Fibroblast of lung (primary cell): ENCODE measurements at regions not wholly inside any gene's neighbourhood (a gene's known extent, or its start where the extent isn't known, plus 50 kb on each side); places are given as distances from the start of the nearest gene placed in this dataset.

Experiments used
- DNase-seq, 2 donors: peaks; one replicate each; pipeline versions ENCODE4 v3.0.0 to v3.0.0-alpha.2; 2010; ENCODE audit warnings: low read depth in 2 of 2
- H2AFZ ChIP-seq: 2 replicates; pipeline ENCODE4 v1.5.1; 2012; ENCODE audit warnings: low read length, control low read depth, inconsistent platforms
- H3K27ac ChIP-seq: 2 replicates; pipeline ENCODE4 v1.5.1; 2011; ENCODE audit warnings: low read length, control low read depth; ENCODE audit not compliant: insufficient read depth
- H3K27me3 ChIP-seq: 2 replicates; pipeline ENCODE4 v1.5.1; 2011; ENCODE audit warnings: mild to moderate bottlenecking, low read length; ENCODE audit not compliant: control insufficient read depth, insufficient read depth
- H3K36me3 ChIP-seq: 2 replicates; pipeline ENCODE4 v1.5.1; 2011; ENCODE audit warnings: low read length; ENCODE audit not compliant: control insufficient read depth, insufficient read depth
- H3K4me1 ChIP-seq: 2 replicates; pipeline ENCODE4 v1.5.1; 2011; ENCODE audit warnings: low read length; ENCODE audit not compliant: control insufficient read depth, insufficient read depth; ENCODE audit errors: extremely low read depth
- H3K4me2 ChIP-seq: 2 replicates; pipeline ENCODE4 v1.5.1; 2011; ENCODE audit warnings: low read length, control low read depth; ENCODE audit not compliant: insufficient read depth; ENCODE audit errors: extremely low read depth
- H3K4me3 ChIP-seq, 4 experiments: fragments of 200-600 bp in 1 of 4; sonication (generic) in 1 of 4; replicated peaks in 1 of 4; 2 replicates each; pipeline ENCODE4 v1.5.1; 2011 to 2016; ENCODE audit warnings: low read length in 4 of 4, low read depth in 3 of 4, mild to moderate bottlenecking in 3 of 4, control low read depth in 2 of 4, inconsistent platforms in 1 of 4, mixed read lengths in 1 of 4; ENCODE audit not compliant: insufficient read depth in 1 of 4; ENCODE audit errors: control extremely low read depth in 1 of 4
- H3K79me2 ChIP-seq: 2 replicates; pipeline ENCODE4 v1.5.1; 2012; ENCODE audit warnings: mild to moderate bottlenecking, low read length, inconsistent platforms; ENCODE audit not compliant: control insufficient read depth, insufficient read depth
- H3K9ac ChIP-seq: 2 replicates; pipeline ENCODE4 v1.5.1; 2011; ENCODE audit warnings: mild to moderate bottlenecking, low read length, control low read depth; ENCODE audit not compliant: insufficient read depth
- H3K9me3 ChIP-seq: 2 replicates; pipeline ENCODE4 v1.5.1; 2012; ENCODE audit warnings: low read depth, low read length; ENCODE audit not compliant: control insufficient read depth, insufficient read depth
- H4K20me1 ChIP-seq: 2 replicates; pipeline ENCODE4 v1.5.1; 2011; ENCODE audit warnings: low read length; ENCODE audit not compliant: control insufficient read depth, insufficient read depth; ENCODE audit errors: extremely low read depth
- CTCF ChIP-seq, 2 donors: IDR thresholded peaks in 1 of 2; conservative IDR thresholded peaks in 1 of 2; 1 replicate in 1 of 2; 2 replicates in 1 of 2; pipeline ENCODE4 v1.5.1; 2011 to 2012; ENCODE audit warnings: low read length in 2 of 2, control low read depth in 1 of 2, inconsistent platforms in 1 of 2, low read depth in 1 of 2, mild to moderate bottlenecking in 1 of 2
- EZH2 ChIP-seq: IDR thresholded peaks from 2 replicates; pipeline ENCODE4 v1.5.1; 2012; ENCODE audit warnings: low read length, control low read depth, mild to moderate bottlenecking; ENCODE audit errors: missing control alignments

- no peaks in the 10 kb centered on the region for H3K79me2 ChIP-seq
- TF ChIP-seq CTCF (conservative IDR thresholded peaks at IDR 0.05 in 1 of 2, IDR thresholded peaks at IDR 0.05 in 1 of 2; ENCODE audit: low read depth in 1 of 2, low read length in 2 of 2), result no peak
- no peak for TF ChIP-seq EZH2
- H3K27me3 ChIP-seq, result no peaks in the 10 kb centered on the region
- H3K9me3 ChIP-seq, result no peaks in the 10 kb centered on the region
- H3K4me2 ChIP-seq, result no peak overlapping the region
- no peak overlapping the region for H3K4me3 ChIP-seq
- H3K9ac ChIP-seq, result no peak overlapping the region
- no peaks in the 10 kb centered on the region for H4K20me1 ChIP-seq
- no peak for DNase-seq
- no peak overlapping the region for H3K27ac ChIP-seq
- no peaks in the 10 kb centered on the region for H3K4me1 ChIP-seq
- H3K36me3 ChIP-seq, result no peaks in the 10 kb centered on the region
- no peak overlapping the region for H2AFZ ChIP-seq
Measured at GRCh38 chr18:71951001-71951400, 593.1 kb downstream of the CBLN2 start.

- Histone ChIP-seq H4K20me1 (no peaks in the 10 kb centered on the region), H2AFZ (no peak overlapping the region), H3K4me1 (no peaks in the 10 kb centered on the region), H3K4me2 (no peak overlapping the region), H3K27ac (no peak overlapping the region), H3K9ac (no peak overlapping the region), H3K4me3 (no peak overlapping the region), H3K36me3 (no peaks in the 10 kb centered on the region), H3K9me3 (no peaks in the 10 kb centered on the region), H3K79me2 (no peaks in the 10 kb centered on the region), H3K27me3 (no peaks in the 10 kb centered on the region)
- DNase-seq, result no peak
- no peak for TF ChIP-seq CTCF (conservative IDR thresholded peaks at IDR 0.05 in 1 of 2, IDR thresholded peaks at IDR 0.05 in 1 of 2; ENCODE audit: low read depth in 1 of 2, low read length in 2 of 2)
- TF ChIP-seq EZH2, result no peak
Measured at GRCh38 chr18:71942433-71942832, 601.7 kb downstream of the CBLN2 start.

- no peaks in the 10 kb centered on the region for H3K9me3 ChIP-seq
- H3K9ac ChIP-seq, result no peak overlapping the region
- no peaks in the 10 kb centered on the region for H4K20me1 ChIP-seq
- TF ChIP-seq EZH2 (no peak), CTCF (conservative IDR thresholded peaks at IDR 0.05 in 1 of 2, IDR thresholded peaks at IDR 0.05 in 1 of 2; ENCODE audit: low read depth in 1 of 2, low read length in 2 of 2) (no peak)
- H3K36me3 ChIP-seq, result no peaks in the 10 kb centered on the region
- H3K27ac ChIP-seq, result no peak overlapping the region
- no peaks in the 10 kb centered on the region for H3K79me2 ChIP-seq
- no peak for DNase-seq
- no peaks in the 10 kb centered on the region for H3K4me1 ChIP-seq
- no peak overlapping the region for H3K4me3 ChIP-seq
- H3K27me3 ChIP-seq, result no peaks in the 10 kb centered on the region
- no peak overlapping the region for H3K4me2 ChIP-seq
- no peak overlapping the region for H2AFZ ChIP-seq
Measured at GRCh38 chr18:71939483-71939882, 604.7 kb downstream of the CBLN2 start.
